ENCODE measurements at regions not wholly inside any gene's neighbourhood (a gene's known extent, or its start where the extent isn't known, plus 50 kb on each side); places are given as distances from the start of the nearest gene placed in this dataset.

- no peak for DNase-seq (ENCODE audit: low spot score)
Measured at GRCh38 chr6:19037607-19038006, 650.5 kb downstream of the RNF144B start.

- no peak for DNase-seq (ENCODE audit: low spot score)
Measured at GRCh38 chr6:19039287-19039686, 652.1 kb downstream of the RNF144B start.

- DNase-seq (ENCODE audit: low spot score) = no peak
Measured at GRCh38 chr6:19041906-19042305, 654.8 kb downstream of the RNF144B start.

- no peak for DNase-seq (ENCODE audit: low spot score)
Measured at GRCh38 chr6:19042420-19042819, 655.3 kb downstream of the RNF144B start.

- DNase-seq (ENCODE audit: low spot score) = no peak
Measured at GRCh38 chr6:19050765-19051164, 663.6 kb downstream of the RNF144B start.

- no peak for DNase-seq (ENCODE audit: low spot score)
Measured at GRCh38 chr6:19052219-19052618, 665.1 kb downstream of the RNF144B start.

GRCh38 chr6:19059102-19059501 is 672.0 kb downstream of the RNF144B start:
- no peak for DNase-seq (ENCODE audit: low spot score)

- DNase-seq (ENCODE audit: low spot score) = no peak
Measured at GRCh38 chr6:19067165-19067564, 680.0 kb downstream of the RNF144B start.

GRCh38 chr6:19070520-19070919 is 683.4 kb downstream of the RNF144B start:
- no peak for DNase-seq (ENCODE audit: low spot score)

GRCh38 chr6:19083801-19084200 is 696.7 kb downstream of the RNF144B start:
- no peak for DNase-seq (ENCODE audit: low spot score)

- no peak for DNase-seq (ENCODE audit: low spot score)
Measured at GRCh38 chr6:19086480-19086879, 699.3 kb downstream of the RNF144B start.

- DNase-seq (ENCODE audit: low spot score) = no peak
Measured at GRCh38 chr6:19087296-19087695, 700.1 kb downstream of the RNF144B start.

- no peak for DNase-seq (ENCODE audit: low spot score)
Measured at GRCh38 chr6:19087897-19088296, 700.7 kb downstream of the RNF144B start.

- DNase-seq (ENCODE audit: low spot score) = no peak
Measured at GRCh38 chr6:19100752-19101151, 713.6 kb downstream of the RNF144B start.

GRCh38 chr6:19102936-19103335 is 715.8 kb downstream of the RNF144B start:
- DNase-seq (ENCODE audit: low spot score) = no peak

- DNase-seq (ENCODE audit: low spot score) = no peak
Measured at GRCh38 chr6:19107468-19107867, 720.3 kb downstream of the RNF144B start.

GRCh38 chr6:19121521-19121920 is 715.6 kb upstream of the ID4 start:
- no peak for DNase-seq (ENCODE audit: low spot score)

GRCh38 chr6:19127081-19127480 is 710.1 kb upstream of the ID4 start:
- DNase-seq (ENCODE audit: low spot score) = no peak

GRCh38 chr6:19128701-19129100 is 708.5 kb upstream of the ID4 start:
- DNase-seq (ENCODE audit: low spot score) = no peak

GRCh38 chr6:19135706-19136105 is 701.5 kb upstream of the ID4 start:
- DNase-seq (ENCODE audit: low spot score) = no peak

- DNase-seq (ENCODE audit: low spot score) = no peak
Measured at GRCh38 chr6:19137505-19137904, 699.7 kb upstream of the ID4 start.

- DNase-seq (ENCODE audit: low spot score) = no peak
Measured at GRCh38 chr6:19142275-19142674, 694.9 kb upstream of the ID4 start.

GRCh38 chr6:19150307-19150706 is 686.9 kb upstream of the ID4 start:
- DNase-seq (ENCODE audit: low spot score) = no peak

GRCh38 chr6:19153270-19153980 is 683.7 kb upstream of the ID4 start:
- DNase-seq (ENCODE audit: low spot score) = no peak

- DNase-seq (ENCODE audit: low spot score) = no peak
Measured at GRCh38 chr6:19153981-19154295, 683.2 kb upstream of the ID4 start.

All from kidney capillary endothelial cell (primary cell).